HepG2 (cell line): ENCODE measurements at regions not wholly inside any gene's neighbourhood (a gene's known extent, or its start where the extent isn't known, plus 50 kb on each side); places are given as distances from the start of the nearest gene placed in this dataset.

Experiments used
- ATAC-seq: fragments of 200-7000 bp; cut with Tn5 transposase; 3 replicates; pipeline ENCODE4 v1.9.1; 2020; ENCODE audit warnings: mild to moderate bottlenecking, moderate library complexity
- BruUV-seq: library from RNA; stranded (reverse); fragments of 400-500 nt; replicated peaks from 2 replicates; lab custom pipeline; 2021; lab: Mats Ljungman, UMichigan
- CTCF ChIA-PET: fragments of 300-600 bp; formaldehyde crosslinking; extraction: SDS; loops from one replicate; lab custom pipeline; 2021; ENCODE audit warnings: low total read pairs, inconsistent platforms, low intra/inter-chr PET ratio; lab: Yijun Ruan, JAX
- POLR2A ChIA-PET: fragments of 350-600 bp; sonication (Branson Sonifier 250); formaldehyde crosslinking; loops from one replicate; lab custom pipeline; 2020; ENCODE audit warnings: antibody characterized with exemption, inconsistent platforms; lab: Yijun Ruan, JAX
- DNase-seq: peaks from one replicate; pipeline ENCODE4 v3.0.0-alpha.2; 2015; ENCODE audit warnings: low spot score
- FAIRE-seq: peaks from 3 replicates; lab custom pipeline; 2011; peaks lifted over from hg19 to GRCh38; lab: Jason Lieb, UNC
- H2AFZ ChIP-seq: one replicate; pipeline ENCODE4 v1.6.1; 2011; ENCODE audit warnings: low read length, inconsistent platforms
- H3K27ac ChIP-seq: fragments of 300-600 bp; 3 replicates; pipeline ENCODE4 v1.8.0; 2011; ENCODE audit warnings: mixed run types, mild to moderate bottlenecking, mixed read lengths, low read length, inconsistent platforms; ENCODE audit not compliant: insufficient read depth; ENCODE audit errors: extremely low read length
- H3K27me3 ChIP-seq, 2 experiments: fragments of 200-600 bp in 1 of 2; 2 replicates in 1 of 2; 3 replicates in 1 of 2; pipeline versions ENCODE4 v1.6.0 to v1.8.0; 2011; ENCODE audit warnings: low read length in 2 of 2, mild to moderate bottlenecking in 2 of 2, moderate library complexity in 2 of 2, inconsistent platforms in 1 of 2; ENCODE audit not compliant: insufficient read depth in 2 of 2, control insufficient read depth in 1 of 2
- H3K36me3 ChIP-seq, 2 experiments: fragments of 200-600 bp in 1 of 2; replicated peaks in 1 of 2; 2 replicates in 1 of 2; 3 replicates in 1 of 2; pipeline versions ENCODE4 v1.5.1 to v1.8.0; 2011; ENCODE audit warnings: low read length in 2 of 2, inconsistent platforms in 1 of 2; ENCODE audit not compliant: insufficient read depth in 2 of 2, control insufficient read depth in 1 of 2
- H3K4me1 ChIP-seq: 2 replicates; pipeline ENCODE4 v1.5.1; 2012; ENCODE audit warnings: low read length, inconsistent platforms; ENCODE audit not compliant: insufficient read depth
- H3K4me2 ChIP-seq: 2 replicates; pipeline ENCODE4 v1.6.0; 2011; ENCODE audit warnings: low read depth, low read length, inconsistent platforms
- H3K4me3 ChIP-seq, 3 experiments: fragments of 200-600 bp in 1 of 3; sonication (generic), shearing (Covaris generic) in 1 of 3; replicated peaks in 1 of 3; 2 replicates each; pipeline ENCODE4 v1.5.1; 2011 to 2016; ENCODE audit warnings: low read length in 3 of 3, inconsistent platforms in 2 of 3, low read depth in 2 of 3, mild to moderate bottlenecking in 2 of 3, control low read depth in 1 of 3, mixed read lengths in 1 of 3; ENCODE audit not compliant: insufficient read depth in 1 of 3
- H3K79me2 ChIP-seq: one replicate; pipeline ENCODE4 v1.6.1; 2011; ENCODE audit warnings: low read length, inconsistent platforms; ENCODE audit not compliant: insufficient read depth
- H3K9ac ChIP-seq: 2 replicates; pipeline ENCODE4 v1.6.0; 2011; ENCODE audit warnings: mild to moderate bottlenecking, low read depth, low read length, inconsistent platforms; ENCODE audit not compliant: insufficient read depth
- H3K9me3 ChIP-seq: 2 replicates; pipeline ENCODE4 v1.5.1; 2012; ENCODE audit warnings: mild to moderate bottlenecking, low read length
- H4K20me1 ChIP-seq: 2 replicates; pipeline ENCODE4 v1.6.0; 2011; ENCODE audit warnings: inconsistent platforms, mild to moderate bottlenecking, low read length, moderate library complexity; ENCODE audit not compliant: insufficient read depth
- GABPA ChIP-seq, 2 experiments: IDR thresholded peaks; 2 replicates each; pipeline ENCODE4 v1.6.1; 2011 to 2016; ENCODE audit warnings: low read depth in 2 of 2, low read length in 1 of 2, missing biosample characterization in 1 of 2, missing genetic modification characterization in 1 of 2
- GFI1 ChIP-seq: sonication (generic); formaldehyde crosslinking; IDR thresholded peaks from 2 replicates; pipeline ENCODE4 v1.5.0; 2020; ENCODE audit warnings: missing genetic modification reagents, mild to moderate bottlenecking, borderline replicate concordance
- MXI1 ChIP-seq: IDR thresholded peaks from 3 replicates; pipeline ENCODE4 v1.6.1; 2012; ENCODE audit warnings: low read depth, low read length, inconsistent platforms, borderline replicate concordance
- NBN ChIP-seq: fragments of 450-650 bp; conservative IDR thresholded peaks from 2 replicates; pipeline ENCODE4 v1.6.1; 2017
- SATB2 ChIP-seq: sonication (generic); formaldehyde crosslinking; IDR thresholded peaks from 2 replicates; pipeline ENCODE4 v1.5.0; 2020; ENCODE audit warnings: missing genetic modification reagents
- SIX1 ChIP-seq: sonication (generic); formaldehyde crosslinking; IDR thresholded peaks from 2 replicates; pipeline ENCODE4 v1.4.0; 2020; ENCODE audit warnings: missing genetic modification reagents, borderline replicate concordance
- TSC22D2 ChIP-seq: sonication (generic); formaldehyde crosslinking; IDR thresholded peaks from 2 replicates; pipeline ENCODE4 v1.5.1; 2020; ENCODE audit warnings: missing genetic modification reagents, mild to moderate bottlenecking, borderline replicate concordance
- ZBTB21 ChIP-seq: sonication (generic); formaldehyde crosslinking; IDR thresholded peaks from 2 replicates; pipeline ENCODE4 v1.4.0; 2020; ENCODE audit warnings: missing genetic modification reagents
- ZBTB38 ChIP-seq: sonication (generic); formaldehyde crosslinking; IDR thresholded peaks from 2 replicates; pipeline ENCODE4 v1.5.1; 2020; ENCODE audit warnings: mild to moderate bottlenecking, missing genetic modification reagents
- ZNF12 ChIP-seq: sonication (generic); formaldehyde crosslinking; IDR thresholded peaks from 2 replicates; pipeline ENCODE4 v1.5.0; 2020; ENCODE audit warnings: missing genetic modification reagents
- ZNF652 ChIP-seq: IDR thresholded peaks from 2 replicates; pipeline ENCODE4 v1.6.1; 2016; ENCODE audit warnings: low read depth, borderline replicate concordance
- ZNF850 ChIP-seq: sonication (generic); formaldehyde crosslinking; conservative IDR thresholded peaks from 2 replicates; pipeline ENCODE4 v1.9.0; 2021; ENCODE audit warnings: mild to moderate bottlenecking, missing genetic modification reagents
- ZNF878 ChIP-seq: sonication (generic); formaldehyde crosslinking; IDR thresholded peaks from 2 replicates; pipeline ENCODE4 v1.8.1; 2023; ENCODE audit warnings: mild to moderate bottlenecking, missing genetic modification reagents, moderate library complexity
- WGBS: methylation state at CpG from one replicate; pipeline ENCODE4 v1.1.6; 2017; ENCODE audit warnings: low lambda C conversion rate; 5-methylcytosine and 5-hydroxymethylcytosine counted together
- in situ Hi-C: cut with HindIII; loops from 2 replicates; pipeline ENCODE4 v1.10.0; 2017; ENCODE audit warnings: low pct_unique_long_range_greater_than_20kb; ENCODE audit not compliant: extremely low pct_ligation_motif_present
- intact Hi-C: fragments of 100-400 bp; cut with micrococcal nuclease; formaldehyde crosslinking; loops from one replicate; pipeline ENCODE4 v1.10.0; 2022; ENCODE audit not compliant: unreplicated experiment
- TF ChIP-seq, protein P1 (sequence below): sonication (generic); formaldehyde crosslinking; IDR thresholded peaks from 2 replicates; pipeline ENCODE4 v1.9.0; 2021; ENCODE audit warnings: missing genetic modification reagents, borderline replicate concordance
- TF ChIP-seq, protein P2 (sequence below): sonication (generic); formaldehyde crosslinking; IDR thresholded peaks from 2 replicates; pipeline ENCODE4 v1.5.0; 2020; ENCODE audit warnings: missing genetic modification reagents
- TF ChIP-seq, protein P3 (sequence below): sonication (generic); formaldehyde crosslinking; IDR thresholded peaks from 2 replicates; pipeline ENCODE4 v1.5.1; 2020; ENCODE audit warnings: missing genetic modification reagents, mild to moderate bottlenecking, borderline replicate concordance
- TF ChIP-seq, protein P4 (sequence below): IDR thresholded peaks from 2 replicates; pipeline ENCODE4 v1.6.1; 2016

DNA sequence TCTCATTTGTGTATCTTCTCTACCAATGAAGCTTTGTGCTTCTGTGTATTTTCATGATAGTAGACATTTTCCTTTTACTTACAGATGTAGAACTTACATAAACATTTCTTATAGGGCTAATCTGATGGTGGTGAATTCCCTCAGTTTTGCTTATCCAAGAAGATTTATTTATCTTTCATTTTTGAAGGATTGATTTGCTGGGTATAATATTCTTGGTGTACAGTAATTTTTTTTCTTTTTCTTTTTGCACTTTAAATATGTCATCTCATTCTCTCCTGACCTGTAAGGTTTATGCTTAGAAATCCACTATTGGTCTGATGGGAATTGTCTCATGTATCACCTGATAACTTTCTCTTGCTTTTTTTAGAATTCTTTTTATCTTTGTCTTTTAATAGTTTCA, 127.6 kb upstream of the KCTD3 start (continued):
- TF ChIP-seq NBN, result no peak
- TF ChIP-seq GFI1, result no peak

DNA sequence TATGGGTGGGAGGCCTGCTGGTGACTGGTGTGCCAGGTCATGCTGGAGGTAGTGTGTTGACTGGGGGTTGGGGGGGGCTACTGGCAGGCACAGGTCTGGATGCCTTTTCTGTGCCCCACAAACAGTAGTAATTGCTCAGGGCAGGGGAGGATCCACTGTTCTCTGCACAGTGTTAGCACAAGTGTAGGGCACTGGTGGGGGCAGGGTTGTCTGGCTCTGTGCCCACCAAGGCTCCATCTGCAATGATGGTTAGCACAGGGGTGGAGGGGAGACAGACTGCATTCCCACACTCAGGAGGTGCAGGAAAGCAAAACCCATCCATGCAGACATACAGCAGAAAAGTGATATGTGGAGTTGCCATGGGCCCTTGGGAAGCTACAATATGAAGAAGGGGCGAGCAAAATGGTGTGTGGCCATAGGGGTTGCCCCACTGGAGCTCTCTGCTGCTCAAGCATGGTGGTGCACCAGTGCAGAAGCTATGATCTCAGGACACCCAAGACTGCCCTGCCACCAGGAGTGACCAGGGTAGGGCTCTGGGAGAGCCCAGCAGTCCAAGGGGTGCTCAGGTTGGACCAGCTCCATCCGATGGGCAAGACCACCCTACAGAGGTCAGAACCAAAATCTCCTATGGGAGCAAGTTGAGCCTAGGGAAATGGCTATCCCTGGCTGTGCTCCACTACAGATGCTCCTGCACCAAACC, 122.2 kb upstream of the KCTD3 start:
- no peak overlapping the region for H3K4me2 ChIP-seq
- no peak overlapping the region for H3K27ac ChIP-seq
- 0% methylated on average over 2 of the region's 2 CpGs for WGBS
- H3K36me3 ChIP-seq, result no peaks in the 10 kb centered on the region
- H3K9ac ChIP-seq, result no peak overlapping the region
- no peak for TF ChIP-seq MXI1
- TF ChIP-seq, protein P1, sequence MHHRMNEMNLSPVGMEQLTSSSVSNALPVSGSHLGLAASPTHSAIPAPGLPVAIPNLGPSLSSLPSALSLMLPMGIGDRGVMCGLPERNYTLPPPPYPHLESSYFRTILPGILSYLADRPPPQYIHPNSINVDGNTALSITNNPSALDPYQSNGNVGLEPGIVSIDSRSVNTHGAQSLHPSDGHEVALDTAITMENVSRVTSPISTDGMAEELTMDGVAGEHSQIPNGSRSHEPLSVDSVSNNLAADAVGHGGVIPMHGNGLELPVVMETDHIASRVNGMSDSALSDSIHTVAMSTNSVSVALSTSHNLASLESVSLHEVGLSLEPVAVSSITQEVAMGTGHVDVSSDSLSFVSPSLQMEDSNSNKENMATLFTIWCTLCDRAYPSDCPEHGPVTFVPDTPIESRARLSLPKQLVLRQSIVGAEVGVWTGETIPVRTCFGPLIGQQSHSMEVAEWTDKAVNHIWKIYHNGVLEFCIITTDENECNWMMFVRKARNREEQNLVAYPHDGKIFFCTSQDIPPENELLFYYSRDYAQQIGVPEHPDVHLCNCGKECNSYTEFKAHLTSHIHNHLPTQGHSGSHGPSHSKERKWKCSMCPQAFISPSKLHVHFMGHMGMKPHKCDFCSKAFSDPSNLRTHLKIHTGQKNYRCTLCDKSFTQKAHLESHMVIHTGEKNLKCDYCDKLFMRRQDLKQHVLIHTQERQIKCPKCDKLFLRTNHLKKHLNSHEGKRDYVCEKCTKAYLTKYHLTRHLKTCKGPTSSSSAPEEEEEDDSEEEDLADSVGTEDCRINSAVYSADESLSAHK (CRISPR knock-in tag), result no peak
- no peak for TF ChIP-seq ZBTB21 (CRISPR knock-in tag)
- TF ChIP-seq ZNF850 (CRISPR knock-in tag), result no peak
- no peak for TF ChIP-seq SATB2
- no peak for TF ChIP-seq ZNF12 (CRISPR knock-in tag)
- TF ChIP-seq, protein P2, sequence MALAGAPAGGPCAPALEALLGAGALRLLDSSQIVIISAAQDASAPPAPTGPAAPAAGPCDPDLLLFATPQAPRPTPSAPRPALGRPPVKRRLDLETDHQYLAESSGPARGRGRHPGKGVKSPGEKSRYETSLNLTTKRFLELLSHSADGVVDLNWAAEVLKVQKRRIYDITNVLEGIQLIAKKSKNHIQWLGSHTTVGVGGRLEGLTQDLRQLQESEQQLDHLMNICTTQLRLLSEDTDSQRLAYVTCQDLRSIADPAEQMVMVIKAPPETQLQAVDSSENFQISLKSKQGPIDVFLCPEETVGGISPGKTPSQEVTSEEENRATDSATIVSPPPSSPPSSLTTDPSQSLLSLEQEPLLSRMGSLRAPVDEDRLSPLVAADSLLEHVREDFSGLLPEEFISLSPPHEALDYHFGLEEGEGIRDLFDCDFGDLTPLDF (CRISPR knock-in tag), result no peak
- TF ChIP-seq ZBTB38, result no peak
- TF ChIP-seq ZNF652, result no peak
- no peak for TF ChIP-seq SIX1 (CRISPR knock-in tag)
- no peak for TF ChIP-seq GABPA (IDR thresholded peaks at IDR 0.05; ENCODE audit: low read depth, low read length)
- no peak for TF ChIP-seq GABPA (CRISPR knock-in tag; IDR thresholded peaks at IDR 0.05; ENCODE audit: low read depth)
- no peak for TF ChIP-seq TSC22D2 (CRISPR knock-in tag)
- TF ChIP-seq ZNF878 (CRISPR knock-in tag), result no peak
- TF ChIP-seq, protein P3, sequence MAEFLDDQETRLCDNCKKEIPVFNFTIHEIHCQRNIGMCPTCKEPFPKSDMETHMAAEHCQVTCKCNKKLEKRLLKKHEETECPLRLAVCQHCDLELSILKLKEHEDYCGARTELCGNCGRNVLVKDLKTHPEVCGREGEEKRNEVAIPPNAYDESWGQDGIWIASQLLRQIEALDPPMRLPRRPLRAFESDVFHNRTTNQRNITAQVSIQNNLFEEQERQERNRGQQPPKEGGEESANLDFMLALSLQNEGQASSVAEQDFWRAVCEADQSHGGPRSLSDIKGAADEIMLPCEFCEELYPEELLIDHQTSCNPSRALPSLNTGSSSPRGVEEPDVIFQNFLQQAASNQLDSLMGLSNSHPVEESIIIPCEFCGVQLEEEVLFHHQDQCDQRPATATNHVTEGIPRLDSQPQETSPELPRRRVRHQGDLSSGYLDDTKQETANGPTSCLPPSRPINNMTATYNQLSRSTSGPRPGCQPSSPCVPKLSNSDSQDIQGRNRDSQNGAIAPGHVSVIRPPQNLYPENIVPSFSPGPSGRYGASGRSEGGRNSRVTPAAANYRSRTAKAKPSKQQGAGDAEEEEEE (CRISPR knock-in tag), result no peak
- TF ChIP-seq, protein P4, sequence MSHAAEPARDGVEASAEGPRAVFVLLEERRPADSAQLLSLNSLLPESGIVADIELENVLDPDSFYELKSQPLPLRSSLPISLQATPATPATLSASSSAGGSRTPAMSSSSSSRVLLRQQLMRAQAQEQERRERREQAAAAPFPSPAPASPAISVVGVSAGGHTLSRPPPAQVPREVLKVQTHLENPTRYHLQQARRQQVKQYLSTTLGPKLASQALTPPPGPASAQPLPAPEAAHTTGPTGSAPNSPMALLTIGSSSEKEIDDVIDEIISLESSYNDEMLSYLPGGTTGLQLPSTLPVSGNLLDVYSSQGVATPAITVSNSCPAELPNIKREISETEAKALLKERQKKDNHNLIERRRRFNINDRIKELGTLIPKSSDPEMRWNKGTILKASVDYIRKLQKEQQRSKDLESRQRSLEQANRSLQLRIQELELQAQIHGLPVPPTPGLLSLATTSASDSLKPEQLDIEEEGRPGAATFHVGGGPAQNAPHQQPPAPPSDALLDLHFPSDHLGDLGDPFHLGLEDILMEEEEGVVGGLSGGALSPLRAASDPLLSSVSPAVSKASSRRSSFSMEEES (CRISPR knock-in tag), result no peak
- BruUV-seq, result no TSS peak
- in situ Hi-C loops, result no loop called here
- no peaks in the 10 kb centered on the region for H3K79me2 ChIP-seq
- ChIA-PET POLR2A (no interaction called here), CTCF (no interaction called here)
- H2AFZ ChIP-seq, result no peak overlapping the region
- ATAC-seq (no peak), FAIRE-seq (no peak), DNase-seq (no peak)
- peaks cover 2% of the 10 kb centered on the region for H3K9me3 ChIP-seq
- H3K27me3 ChIP-seq, result no peaks in the 10 kb centered on the region
- intact Hi-C loops, result no loop called here
- no peaks in the 10 kb centered on the region for H3K4me1 ChIP-seq
- H4K20me1 ChIP-seq, result no peaks in the 10 kb centered on the region
- no peak overlapping the region for H3K4me3 ChIP-seq
